HUDEP-2 (cell line): ENCODE measurements at regions not wholly inside any gene's neighbourhood (a gene's known extent, or its start where the extent isn't known, plus 50 kb on each side); places are given as distances from the start of the nearest gene placed in this dataset.
"Not testable (repeated sequence)": the region's sequence is repeated elsewhere in the genome, so short reads cannot be mapped to it uniquely, and the experiment has no call there.

Experiments
- DNase-seq, 76 experiments: peaks; one replicate each; lab custom pipeline; 2025; ENCODE audit not compliant: unreplicated experiment in 76 of 76; lab: John Stamatoyannopoulos, UW

DNA sequence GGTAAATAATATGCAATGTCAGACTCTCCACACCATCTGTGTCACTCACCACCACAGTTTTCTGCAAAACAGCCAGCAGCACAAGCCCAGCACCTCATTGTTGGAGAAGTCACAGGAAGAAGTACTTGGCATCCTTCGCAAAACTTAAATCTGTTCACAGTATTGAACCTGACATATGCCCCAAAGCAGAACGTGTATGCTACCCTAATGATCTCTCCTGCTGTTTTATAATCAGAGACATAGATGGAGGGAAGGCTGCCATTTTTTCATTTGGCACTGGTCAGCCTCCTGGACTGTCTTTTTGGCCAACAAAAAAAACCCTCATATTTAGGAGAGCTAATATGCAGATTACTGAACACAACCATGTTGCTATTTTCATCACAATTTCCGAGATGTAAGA lies 1272.9 kb downstream of the ROBO1 start:
- no peak for DNase-seq

DNA sequence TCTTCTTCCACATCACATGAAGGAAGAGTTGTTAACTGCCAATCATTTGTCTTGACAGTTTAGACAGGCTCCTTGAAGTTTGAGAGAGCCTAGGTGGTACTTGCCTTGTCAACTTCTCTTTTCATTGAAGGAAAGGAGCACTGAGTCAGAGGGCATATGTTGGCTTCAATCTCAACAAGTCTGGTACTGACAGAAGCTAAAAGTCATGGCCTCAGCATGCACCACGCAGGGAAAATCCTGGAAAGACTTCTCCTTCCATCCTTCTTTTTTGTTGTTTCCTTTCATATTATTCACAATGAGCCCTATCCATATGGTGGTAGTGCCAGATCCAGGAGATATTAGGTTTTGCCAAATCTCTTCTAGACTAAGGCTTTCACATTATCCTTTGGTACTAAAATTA lies 1272.5 kb downstream of the ROBO1 start:
- DNase-seq: no peak

DNA sequence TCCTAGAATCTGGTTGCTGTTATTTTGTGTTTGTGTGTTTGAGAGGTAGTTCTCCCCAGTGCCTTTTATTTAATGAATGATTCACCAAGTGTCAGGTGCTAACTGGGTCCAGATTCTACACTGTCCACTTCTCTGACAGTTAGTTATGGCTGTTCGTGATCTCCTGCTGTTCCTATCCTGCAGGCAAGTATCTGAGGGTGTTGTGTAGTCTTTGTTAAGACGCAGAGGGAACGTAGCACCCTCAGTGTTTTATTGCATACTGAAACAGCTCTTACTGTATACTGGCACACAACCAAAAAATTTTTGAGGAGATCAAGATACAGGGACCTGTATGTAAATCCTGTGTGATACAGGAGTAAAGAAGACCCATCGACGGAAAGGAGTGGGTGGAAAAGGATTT lies 1271.3 kb downstream of the ROBO1 start:
- no peak for DNase-seq

DNA sequence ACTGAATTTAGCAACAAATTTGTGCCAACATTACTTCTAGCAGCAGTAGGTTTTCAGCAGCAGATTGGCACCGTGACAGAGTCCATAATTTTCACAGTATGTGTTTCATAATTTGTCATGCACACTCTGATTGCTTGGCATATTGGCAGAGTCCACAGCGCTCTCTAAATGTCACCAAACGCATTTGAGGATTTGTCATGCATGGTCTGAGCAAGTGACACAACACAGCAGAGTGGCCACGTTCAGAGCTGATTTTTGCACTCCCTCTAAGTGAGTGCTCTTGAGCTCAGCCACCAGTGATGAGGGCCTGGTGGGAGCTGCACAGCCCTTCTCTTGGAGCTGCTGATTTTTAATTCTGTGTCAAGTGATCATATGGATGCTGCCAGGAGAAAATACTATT lies 1270.8 kb downstream of the ROBO1 start:
- DNase-seq: no peak

DNA sequence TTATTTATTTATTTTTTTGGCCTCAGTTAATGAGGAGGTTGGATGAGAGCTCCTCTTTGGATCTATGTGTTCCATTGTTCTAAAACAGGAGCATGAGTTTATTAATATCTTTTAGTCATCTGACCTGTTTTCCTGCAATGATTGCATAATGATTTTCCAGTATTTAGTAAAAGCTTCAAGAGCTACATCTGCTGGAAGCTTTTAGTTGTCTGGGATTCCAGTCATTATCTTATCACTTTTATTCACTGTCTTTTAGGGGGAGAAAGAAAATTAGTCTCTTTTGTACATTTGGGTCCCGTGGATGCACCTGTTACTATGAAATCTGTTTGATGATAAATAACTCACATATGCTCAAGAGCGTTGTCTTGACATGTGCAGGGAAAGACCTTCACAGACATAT lies 1270.0 kb downstream of the ROBO1 start:
- no peak for DNase-seq

DNA sequence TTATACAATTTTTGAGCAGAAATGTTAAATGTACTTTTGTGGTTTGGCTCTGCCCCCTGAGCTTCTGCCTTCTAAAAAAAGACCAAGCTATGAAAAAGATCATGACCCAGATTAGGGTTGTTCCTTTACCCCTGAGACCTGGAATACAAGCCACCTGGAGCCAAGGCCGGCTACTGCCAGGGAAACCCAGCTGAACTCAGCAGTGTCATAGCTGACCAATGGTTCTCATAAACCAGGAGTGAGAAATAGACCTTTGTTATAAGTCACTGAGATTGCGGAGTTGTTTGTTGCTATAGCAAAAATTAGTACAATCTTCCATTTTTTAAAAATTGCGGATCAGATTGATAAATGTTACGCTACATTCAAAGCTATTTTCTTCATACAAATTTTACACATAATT lies 1261.7 kb downstream of the ROBO1 start:
- no peak for DNase-seq

DNA sequence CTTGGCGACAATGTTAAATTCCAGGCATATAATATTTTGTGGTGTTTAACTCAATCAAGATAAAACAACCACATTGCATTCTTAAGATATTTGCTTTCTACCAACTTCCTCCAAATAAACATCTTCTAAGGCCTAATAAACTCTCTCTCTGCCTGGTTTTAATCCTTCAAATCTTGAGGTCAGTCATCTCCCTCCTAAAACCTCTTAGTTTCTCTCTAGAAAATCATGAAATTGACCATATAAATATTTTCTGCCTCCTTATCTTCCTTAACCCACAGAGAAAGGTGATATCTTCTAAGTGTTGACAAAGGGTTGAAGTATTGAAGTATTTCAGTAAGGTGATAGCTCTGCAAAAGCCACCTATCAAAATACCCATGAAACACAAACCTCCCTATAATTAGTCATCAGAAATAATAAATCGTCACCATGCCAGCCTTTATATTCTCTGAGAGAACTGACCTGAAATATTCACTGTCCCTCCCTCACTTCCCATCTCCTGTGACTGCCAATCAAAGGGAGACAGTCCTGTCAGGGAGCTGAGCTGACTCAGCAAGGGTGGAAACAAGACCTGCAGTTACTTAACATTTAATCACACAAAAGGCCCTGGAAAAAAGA lies 1261.1 kb downstream of the ROBO1 start:
- no peak for DNase-seq

DNA sequence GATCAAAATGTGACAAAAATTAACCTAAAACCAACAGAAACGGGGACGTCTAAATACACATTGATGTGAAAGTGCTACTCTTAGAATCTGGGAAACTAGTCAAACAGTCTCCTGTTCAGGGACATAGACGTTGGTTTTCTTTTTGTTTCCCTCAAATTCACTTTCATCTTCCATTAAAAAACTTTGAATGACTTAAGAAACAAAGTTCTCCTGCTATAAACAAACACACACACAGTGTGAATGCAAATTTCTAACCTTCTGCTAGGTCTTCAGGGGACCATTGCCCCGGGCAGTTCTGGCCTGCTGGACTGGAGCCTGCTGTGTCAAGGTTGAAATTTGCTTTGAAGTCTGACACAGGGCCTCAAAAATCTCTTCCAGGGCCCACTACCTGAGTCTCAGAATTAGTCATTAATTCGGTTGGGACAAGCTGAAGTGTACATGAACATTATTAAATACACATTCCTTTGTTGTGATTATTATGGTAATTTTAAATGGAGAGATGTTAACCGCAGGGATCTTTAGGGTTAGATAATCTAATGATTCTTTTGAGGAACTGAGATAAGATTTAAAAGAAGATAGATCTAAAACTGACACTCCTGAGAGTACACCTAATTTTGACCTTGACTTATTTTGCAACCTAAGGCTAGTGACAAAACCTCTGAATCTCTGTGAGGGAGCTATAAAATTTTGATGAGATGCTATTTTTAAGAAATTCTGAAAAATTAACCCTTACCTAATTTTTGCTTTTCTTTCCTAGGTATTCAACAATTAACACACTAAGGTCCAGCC lies 1260.4 kb downstream of the ROBO1 start:
- DNase-seq: no peak

DNA sequence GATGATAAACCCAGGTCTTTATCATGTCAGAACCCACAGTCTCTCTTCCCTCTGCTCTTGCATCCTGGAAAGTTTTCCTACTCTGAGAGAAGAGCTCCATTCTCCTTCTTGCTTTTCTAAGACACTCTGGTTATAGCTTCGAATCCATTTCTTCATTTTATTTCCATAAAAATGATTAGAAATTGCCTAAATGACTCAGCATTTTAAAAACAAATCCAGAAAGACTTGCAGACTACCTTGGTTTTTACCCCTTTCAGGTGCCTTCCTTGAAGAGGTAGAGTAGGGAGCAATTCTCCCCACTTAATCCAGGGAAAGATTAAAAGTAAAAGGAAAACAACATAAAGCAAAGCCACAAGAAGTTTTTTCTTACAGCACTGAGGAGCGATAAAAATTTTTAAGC lies 1256.0 kb downstream of the ROBO1 start:
- no peak for DNase-seq

DNA sequence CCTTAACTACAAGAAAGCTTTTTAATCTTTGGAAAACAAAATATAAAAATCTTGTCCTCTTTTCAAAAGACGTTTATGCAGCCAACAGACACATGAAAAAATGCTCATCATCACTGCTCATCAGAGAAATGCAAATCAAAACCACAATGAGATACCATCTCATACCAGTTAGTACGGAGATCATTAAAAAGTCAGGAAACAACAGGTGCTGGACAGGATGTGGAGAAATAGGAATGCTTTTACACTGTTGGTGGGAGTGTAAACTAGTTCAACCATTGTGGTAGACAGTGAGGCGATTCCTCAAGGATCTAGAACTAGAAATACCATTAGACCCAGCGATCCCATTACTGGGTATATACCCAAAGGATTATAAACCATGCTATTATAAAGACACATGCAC lies 1255.0 kb downstream of the ROBO1 start:
- DNase-seq: not testable (repeated sequence)

DNA sequence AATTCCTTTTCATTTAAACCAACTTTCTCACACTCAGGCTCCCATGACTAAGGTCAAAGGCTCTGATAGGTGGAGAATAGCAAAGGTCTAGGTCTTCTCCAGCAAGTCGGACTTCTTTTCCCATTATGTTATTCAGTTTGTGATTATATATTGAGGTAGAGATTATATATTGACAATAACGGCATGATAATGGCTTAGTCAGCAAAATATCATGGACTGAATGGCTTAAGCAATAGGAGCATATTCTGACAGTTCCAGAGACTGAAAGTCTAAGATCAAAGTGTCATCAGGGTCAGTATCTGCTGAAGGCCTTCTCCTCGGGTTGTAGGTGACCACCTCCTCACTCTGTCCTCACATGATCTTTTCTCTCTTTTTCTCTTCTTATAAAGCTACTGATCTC lies 1251.4 kb downstream of the ROBO1 start:
- no peak for DNase-seq

DNA sequence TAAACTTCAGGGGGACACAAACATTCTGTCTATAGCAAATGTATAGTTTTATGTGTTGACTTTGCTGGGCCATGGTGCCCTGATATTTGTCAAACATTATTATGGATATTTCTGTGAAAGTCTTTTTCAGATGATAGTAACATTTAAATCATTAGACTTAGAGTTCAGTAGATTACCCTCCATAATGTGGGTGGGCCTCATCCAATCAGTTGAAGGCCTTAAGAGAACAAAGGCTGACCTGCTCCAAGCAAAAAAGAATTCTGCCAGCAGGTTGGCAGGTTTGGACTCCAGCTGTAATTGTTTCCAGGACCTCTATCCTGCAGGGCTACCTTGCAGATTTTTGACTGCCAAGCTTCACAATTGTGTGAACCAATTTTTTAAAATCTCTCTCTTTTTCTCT lies 1250.9 kb downstream of the ROBO1 start:
- DNase-seq: no peak

DNA sequence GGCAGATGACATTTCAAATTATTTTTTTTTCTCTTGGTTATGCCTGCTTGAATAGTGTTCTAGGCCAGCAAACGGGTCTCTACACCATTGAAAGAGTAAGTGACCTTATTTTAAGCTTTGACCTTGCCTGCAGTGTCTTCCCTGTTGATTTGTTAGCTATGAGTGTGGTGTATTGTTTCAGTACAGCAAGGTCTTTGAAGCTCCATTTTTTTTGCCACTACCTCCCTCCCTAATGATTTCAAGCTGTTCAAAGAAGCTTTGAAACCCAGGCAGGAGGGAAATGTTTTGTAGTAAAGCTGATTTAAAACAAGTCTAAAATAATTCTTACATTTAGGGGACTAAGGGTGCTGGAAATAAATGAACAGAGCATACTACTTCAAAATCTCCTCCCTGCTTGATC lies 1249.8 kb downstream of the ROBO1 start:
- DNase-seq: no peak

DNA sequence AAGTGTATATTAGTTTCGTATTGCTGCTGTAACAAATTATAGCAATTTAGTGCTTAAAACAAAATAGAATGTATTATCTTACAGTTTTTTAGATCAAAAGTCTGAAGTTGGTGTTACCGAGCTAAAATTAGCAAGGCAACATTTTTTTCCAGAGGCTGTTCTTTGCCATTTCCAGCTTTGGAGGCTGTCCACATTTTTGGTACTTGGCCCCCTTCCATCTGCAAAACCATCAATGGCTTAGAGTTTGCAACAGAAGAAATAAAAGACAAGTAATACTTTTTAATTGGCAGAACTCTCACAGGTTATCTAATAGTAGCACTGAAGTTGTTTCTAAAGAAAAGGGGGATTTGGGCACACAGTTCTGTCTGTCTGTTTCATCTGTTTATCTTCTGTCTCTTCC lies 1248.5 kb downstream of the ROBO1 start:
- no peak for DNase-seq

DNA sequence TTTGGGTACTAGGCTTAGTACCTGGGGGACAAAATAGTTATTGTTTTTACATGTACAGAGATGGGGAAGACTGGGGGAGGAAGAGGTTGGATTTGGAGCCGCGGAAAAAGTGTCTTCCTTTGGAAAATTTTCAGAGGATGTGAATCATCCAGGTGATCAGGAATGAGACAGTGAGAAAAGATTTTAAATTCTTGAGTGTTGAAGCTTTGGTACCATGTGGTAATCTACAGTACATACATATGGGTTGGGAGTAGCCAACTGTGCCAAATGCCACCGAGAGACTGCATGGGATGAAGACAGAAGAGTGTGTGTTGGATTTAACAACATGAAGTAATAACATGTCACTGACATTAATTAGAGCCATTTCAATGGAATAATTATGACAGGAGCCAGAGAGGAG lies 1238.2 kb downstream of the ROBO1 start:
- DNase-seq: no peak

DNA sequence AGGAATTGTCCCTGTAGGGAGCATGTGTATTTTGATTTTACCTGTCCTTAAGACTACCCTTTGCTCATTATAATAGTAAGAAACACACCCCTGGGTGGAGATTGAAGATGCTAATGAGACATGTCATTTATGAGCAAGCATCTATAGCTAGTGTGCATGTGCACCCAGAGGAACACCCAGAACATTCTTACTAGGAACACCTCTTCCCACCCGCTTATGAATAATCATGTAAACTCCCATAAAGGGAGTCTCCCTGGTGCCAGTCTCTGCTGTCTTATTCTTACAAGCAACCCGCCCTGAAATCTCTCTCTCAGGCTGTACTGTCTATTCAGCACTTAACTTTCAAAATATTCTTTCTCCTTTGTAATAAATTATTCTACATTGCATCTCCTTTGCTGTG lies 1227.3 kb downstream of the ROBO1 start:
- DNase-seq: no peak

DNA sequence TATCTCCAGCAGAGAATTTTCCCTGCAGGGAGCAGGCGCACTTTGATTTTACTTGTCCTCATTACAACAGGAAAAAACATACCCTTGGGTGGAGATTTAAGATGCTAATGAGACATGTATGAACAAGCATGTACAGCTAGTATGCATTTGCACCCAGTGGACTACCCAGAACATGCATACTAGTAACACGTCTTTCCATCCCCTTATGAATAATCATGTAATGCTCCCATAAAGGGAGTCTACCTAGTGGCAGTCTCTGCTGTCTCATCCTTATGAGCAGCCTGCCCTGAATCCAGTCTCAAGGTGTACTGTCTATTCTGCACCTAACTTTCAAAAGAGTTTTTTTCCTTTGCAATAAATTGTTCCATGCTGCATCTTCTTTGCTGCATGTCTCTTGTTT lies 1222.0 kb downstream of the ROBO1 start:
- DNase-seq: no peak
